Tibial nerve (tissue), 4 donors: ENCODE measurements at regions not wholly inside any gene's neighbourhood (a gene's known extent, or its start where the extent isn't known, plus 50 kb on each side); places are given as distances from the start of the nearest gene placed in this dataset.

Source experiments
- DNase-seq, 2 donors: peaks; one replicate each; pipeline ENCODE4 v3.0.0-alpha.2; 2019; ENCODE audit warnings: low spot score in 2 of 2
- H3K27ac ChIP-seq, 4 donors: fragments of 200-600 bp; sonication (generic) in 3 of 4; one replicate each; pipeline ENCODE4 v1.5.1; 2017 to 2019; ENCODE audit warnings: mild to moderate bottlenecking in 1 of 4
- H3K27me3 ChIP-seq, 2 donors: fragments of 200-600 bp; sonication (generic) in 1 of 2; one replicate each; pipeline versions ENCODE4 v1.5.1 to v1.6.0; 2017 to 2019
- H3K36me3 ChIP-seq, 3 donors: fragments of 200-600 bp; sonication (generic); one replicate each; pipeline ENCODE4 v1.5.1; 2018 to 2019
- H3K4me1 ChIP-seq, 4 donors: fragments of 200-600 bp; sonication (generic) in 3 of 4; one replicate each; pipeline ENCODE4 v1.5.1; 2017 to 2019
- H3K4me3 ChIP-seq, 4 donors: fragments of 200-600 bp; sonication (generic) in 3 of 4; one replicate each; pipeline ENCODE4 v1.5.1; 2017 to 2019; ENCODE audit warnings: mild to moderate bottlenecking in 1 of 4, moderate library complexity in 1 of 4
- H3K9me3 ChIP-seq, 4 donors: fragments of 200-600 bp; sonication (generic) in 3 of 4; one replicate each; pipeline ENCODE4 v1.5.1; 2017 to 2019
- EP300 ChIP-seq, 2 donors: sonication (generic); formaldehyde crosslinking; IDR thresholded peaks; one replicate each; pipeline ENCODE4 v1.6.1; 2017; ENCODE audit warnings: antibody characterized with exemption in 2 of 2, mild to moderate bottlenecking in 1 of 2
- POLR2A ChIP-seq, 2 donors: fragments of 450-650 bp; IDR thresholded peaks; one replicate each; pipeline ENCODE4 v1.6.1; 2017; ENCODE audit warnings: antibody characterized with exemption in 2 of 2, mild to moderate bottlenecking in 2 of 2, moderate library complexity in 2 of 2
- WGBS, 2 donors: methylation state at CpG; one replicate each; pipeline ENCODE4 v1.1.5; 2018; 5-methylcytosine and 5-hydroxymethylcytosine counted together
- TF ChIP-seq, protein P1 (sequence below), 5 experiments: fragments of 200-600 bp in 3 of 5; fragments of 450-650 bp in 2 of 5; sonication (generic) in 3 of 5; IDR thresholded peaks; one replicate each; pipeline ENCODE4 v1.5.1; 2016 to 2019; ENCODE audit warnings: antibody characterized with exemption in 5 of 5, mild to moderate bottlenecking in 3 of 5, moderate library complexity in 2 of 5

DNA sequence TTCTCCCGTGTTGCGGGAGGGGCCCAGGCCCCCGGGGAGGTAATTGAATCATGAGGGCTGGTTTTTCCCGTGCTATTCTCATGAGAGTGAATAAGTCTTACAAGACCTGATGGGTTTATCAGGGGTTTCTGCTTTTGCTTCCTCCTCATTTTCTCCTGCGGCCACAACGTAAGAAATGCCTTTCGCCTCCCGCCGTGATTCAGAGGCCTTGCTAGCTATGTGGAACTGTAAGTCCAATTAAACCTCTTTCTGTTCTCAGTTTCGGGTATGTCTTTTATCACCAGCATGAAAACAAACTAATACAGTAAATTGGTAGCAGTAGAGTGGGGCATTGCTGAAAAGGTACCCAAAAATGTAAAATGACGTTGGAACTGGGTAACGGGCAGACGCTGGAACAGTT is 1035.1 kb downstream of the DTWD2 start:
- DNase-seq, result no peak
- no peaks in the 10 kb centered on the region for H3K36me3 ChIP-seq
- H3K27ac ChIP-seq, result no peak overlapping the region
- WGBS, 2 donors, result 95 to 96% methylated on average over 13 of the region's 13 CpGs
- H3K4me1 ChIP-seq, result no peaks in the 10 kb centered on the region
- H3K9me3 ChIP-seq, result no peaks in the 10 kb centered on the region
- H3K27me3 ChIP-seq, result no peaks in the 10 kb centered on the region
- no peak overlapping the region for H3K4me3 ChIP-seq
- TF ChIP-seq EP300 (IDR thresholded peaks at IDR 0.05) (no peak), POLR2A (IDR thresholded peaks at IDR 0.05) (no peak)
- TF ChIP-seq, protein P1, sequence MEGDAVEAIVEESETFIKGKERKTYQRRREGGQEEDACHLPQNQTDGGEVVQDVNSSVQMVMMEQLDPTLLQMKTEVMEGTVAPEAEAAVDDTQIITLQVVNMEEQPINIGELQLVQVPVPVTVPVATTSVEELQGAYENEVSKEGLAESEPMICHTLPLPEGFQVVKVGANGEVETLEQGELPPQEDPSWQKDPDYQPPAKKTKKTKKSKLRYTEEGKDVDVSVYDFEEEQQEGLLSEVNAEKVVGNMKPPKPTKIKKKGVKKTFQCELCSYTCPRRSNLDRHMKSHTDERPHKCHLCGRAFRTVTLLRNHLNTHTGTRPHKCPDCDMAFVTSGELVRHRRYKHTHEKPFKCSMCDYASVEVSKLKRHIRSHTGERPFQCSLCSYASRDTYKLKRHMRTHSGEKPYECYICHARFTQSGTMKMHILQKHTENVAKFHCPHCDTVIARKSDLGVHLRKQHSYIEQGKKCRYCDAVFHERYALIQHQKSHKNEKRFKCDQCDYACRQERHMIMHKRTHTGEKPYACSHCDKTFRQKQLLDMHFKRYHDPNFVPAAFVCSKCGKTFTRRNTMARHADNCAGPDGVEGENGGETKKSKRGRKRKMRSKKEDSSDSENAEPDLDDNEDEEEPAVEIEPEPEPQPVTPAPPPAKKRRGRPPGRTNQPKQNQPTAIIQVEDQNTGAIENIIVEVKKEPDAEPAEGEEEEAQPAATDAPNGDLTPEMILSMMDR (IDR thresholded peaks at IDR 0.05), result no peak

- Histone ChIP-seq H3K4me1 (peaks cover 0 to 7% (median 0%) of the 10 kb centered on the region in 4 donors), H3K4me3 (no peak overlapping the region), H3K36me3 (no peaks in the 10 kb centered on the region), H3K27me3 (no peaks in the 10 kb centered on the region), H3K27ac (no peak overlapping the region), H3K9me3 (no peaks in the 10 kb centered on the region)
- 93 to 100% methylated on average over 2 of the region's 2 CpGs for WGBS, 2 donors
- DNase-seq, result no peak
- TF ChIP-seq, protein P1 (IDR thresholded peaks at IDR 0.05), result no peak
- TF ChIP-seq EP300 (IDR thresholded peaks at IDR 0.05) (no peak), POLR2A (IDR thresholded peaks at IDR 0.05) (no peak)
Measured at GRCh38 chr5:117947836-117948235, 1040.5 kb downstream of the DTWD2 start.

DNA sequence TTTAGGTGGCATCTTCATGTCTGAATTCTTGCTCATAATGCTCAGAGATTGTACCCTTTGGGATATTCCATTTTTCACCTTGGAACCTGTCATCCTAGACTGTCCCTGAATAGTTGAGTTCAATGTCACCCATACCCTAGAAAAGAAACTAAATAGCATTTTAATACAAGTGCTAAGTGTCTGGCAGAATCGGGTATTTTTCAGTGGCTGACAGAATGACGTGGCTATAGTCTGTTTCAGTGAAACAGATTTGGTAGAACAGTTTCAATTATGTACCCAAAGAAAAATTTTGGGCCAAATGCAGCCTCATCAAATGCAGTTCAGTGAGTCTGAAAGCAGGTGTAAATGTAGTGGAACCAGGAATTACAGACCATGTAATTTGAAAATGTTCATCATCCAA is 1041.2 kb downstream of the DTWD2 start:
- WGBS, 2 donors, result 81 to 92% methylated on average over 2 of the region's 2 CpGs
- TF ChIP-seq EP300 (IDR thresholded peaks at IDR 0.05), result no peak
- TF ChIP-seq POLR2A (IDR thresholded peaks at IDR 0.05), result no peak
- TF ChIP-seq, protein P1 (IDR thresholded peaks at IDR 0.05), result no peak
- peaks cover 0 to 7% (median 0%) of the 10 kb centered on the region in 4 donors for H3K4me1 ChIP-seq
- H3K9me3 ChIP-seq, result no peaks in the 10 kb centered on the region
- no peak overlapping the region for H3K4me3 ChIP-seq
- no peak overlapping the region for H3K27ac ChIP-seq
- H3K27me3 ChIP-seq, result no peaks in the 10 kb centered on the region
- H3K36me3 ChIP-seq, result no peaks in the 10 kb centered on the region
- DNase-seq, result no peak

DNA sequence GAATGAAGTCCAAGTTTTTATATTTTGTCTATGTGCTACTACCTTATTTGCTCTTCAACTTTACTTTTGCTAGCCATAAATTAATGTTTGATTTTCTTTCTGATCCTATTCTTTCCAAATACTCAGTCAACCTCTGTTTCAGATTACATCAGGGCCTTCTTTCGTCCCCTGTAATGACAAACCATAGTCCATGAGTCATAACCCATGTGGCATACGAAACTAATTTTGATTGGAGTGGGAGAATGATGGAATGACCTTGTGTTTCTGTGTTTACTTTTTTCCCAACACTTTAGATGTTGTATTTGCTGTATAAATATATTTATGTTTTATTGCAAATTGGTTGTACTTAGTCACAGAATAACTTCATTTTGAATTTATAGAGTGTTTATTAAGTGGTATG is 1043.1 kb downstream of the DTWD2 start:
- no peak overlapping the region for H3K27ac ChIP-seq
- 80 to 88% methylated on average over 2 of the region's 2 CpGs for WGBS, 2 donors
- peaks cover 0 to 7% (median 0%) of the 10 kb centered on the region in 4 donors for H3K9me3 ChIP-seq

DNA sequence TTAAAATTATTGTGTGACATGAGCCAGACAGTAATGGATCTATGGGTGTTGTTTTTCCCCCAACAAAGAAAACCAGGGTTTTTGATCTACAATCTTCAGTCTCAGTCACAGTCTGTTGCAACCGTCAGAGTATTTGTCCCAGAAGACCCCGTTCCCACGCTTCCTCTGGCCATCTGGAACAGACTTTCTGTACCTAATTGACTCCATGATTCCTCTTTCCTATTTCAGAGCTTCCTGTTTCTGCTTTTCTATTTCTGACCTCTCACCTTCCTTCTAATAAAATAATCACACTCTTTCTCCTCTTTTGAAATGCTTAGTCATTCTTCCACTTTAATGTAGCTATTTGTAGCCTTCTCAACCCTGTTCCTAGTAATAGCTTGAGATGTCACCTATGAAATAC is 1044.8 kb downstream of the DTWD2 start:
- 13 to 22% methylated on average over 3 of the region's 3 CpGs for WGBS, 2 donors
- peaks cover 0 to 8% (median 0%) of the 10 kb centered on the region in 4 donors for H3K9me3 ChIP-seq
- H3K27me3 ChIP-seq, result no peaks in the 10 kb centered on the region
- H3K4me1 ChIP-seq, result peaks cover 0 to 7% (median 0%) of the 10 kb centered on the region in 4 donors
- no peak for DNase-seq
- TF ChIP-seq POLR2A (IDR thresholded peaks at IDR 0.05) (no peak), EP300 (IDR thresholded peaks at IDR 0.05) (no peak)
- TF ChIP-seq, protein P1 (IDR thresholded peaks at IDR 0.05), result no peak
- no peaks in the 10 kb centered on the region for H3K36me3 ChIP-seq
- H3K27ac ChIP-seq, result no peak overlapping the region
- no peak overlapping the region for H3K4me3 ChIP-seq

More for the DNA sequence above, 1043.1 kb downstream of the DTWD2 start:
- no peak overlapping the region for H3K4me3 ChIP-seq
- H3K36me3 ChIP-seq, result no peaks in the 10 kb centered on the region
- peaks cover 0 to 7% (median 0%) of the 10 kb centered on the region in 4 donors for H3K4me1 ChIP-seq
- TF ChIP-seq POLR2A (IDR thresholded peaks at IDR 0.05) (no peak), EP300 (IDR thresholded peaks at IDR 0.05) (no peak)
- TF ChIP-seq, protein P1 (IDR thresholded peaks at IDR 0.05), result no peak
- no peak for DNase-seq
- no peaks in the 10 kb centered on the region for H3K27me3 ChIP-seq
